HG02885 (cell line): ENCODE measurements at regions not wholly inside any gene's neighbourhood (a gene's known extent, or its start where the extent isn't known, plus 50 kb on each side); places are given as distances from the start of the nearest gene placed in this dataset.

Source experiments
- ATAC-seq: cut with Tn5 transposase; IDR thresholded peaks from one replicate; pipeline ENCODE4 v1.9.1; 2021; ENCODE audit warnings: mild to moderate bottlenecking; ENCODE audit not compliant: unreplicated experiment, poor library complexity

- ATAC-seq: no peak
Observed at GRCh38 chr6:130314271-130314670, 51.5 kb upstream of the TMEM200A start.

- no peak for ATAC-seq
Observed at GRCh38 chr6:130313206-130313605, 52.6 kb upstream of the TMEM200A start.

- ATAC-seq: no peak
Observed at GRCh38 chr6:130309028-130309427, 56.8 kb upstream of the TMEM200A start.

GRCh38 chr6:130307752-130308361 is 58.0 kb upstream of the TMEM200A start:
- ATAC-seq: no peak

GRCh38 chr6:130306377-130306776 is 59.4 kb upstream of the TMEM200A start:
- ATAC-seq: no peak

GRCh38 chr6:130303431-130303830 is 62.4 kb upstream of the TMEM200A start:
- ATAC-seq: no peak

GRCh38 chr6:130298258-130298657 is 67.6 kb upstream of the TMEM200A start:
- no peak for ATAC-seq

GRCh38 chr6:130296854-130297253 is 69.0 kb upstream of the TMEM200A start:
- ATAC-seq: no peak

GRCh38 chr6:130293800-130294199 is 71.0 kb upstream of the SAMD3 start:
- peak; percentile 77 for ATAC-seq

GRCh38 chr6:130288065-130288464 is 65.3 kb upstream of the SAMD3 start:
- no peak for ATAC-seq

- ATAC-seq: peak; percentile 86
Observed at GRCh38 chr6:130282234-130282995, 59.7 kb upstream of the SAMD3 start.

- no peak for ATAC-seq
Observed at GRCh38 chr6:130276507-130276906, 53.8 kb upstream of the SAMD3 start.

- no peak for ATAC-seq
Observed at GRCh38 chr6:130274007-130274406, 51.3 kb upstream of the SAMD3 start.
